ENCODE measurements at regions not wholly inside any gene's neighbourhood (a gene's known extent, or its start where the extent isn't known, plus 50 kb on each side); places are given as distances from the start of the nearest gene placed in this dataset.

DNA sequence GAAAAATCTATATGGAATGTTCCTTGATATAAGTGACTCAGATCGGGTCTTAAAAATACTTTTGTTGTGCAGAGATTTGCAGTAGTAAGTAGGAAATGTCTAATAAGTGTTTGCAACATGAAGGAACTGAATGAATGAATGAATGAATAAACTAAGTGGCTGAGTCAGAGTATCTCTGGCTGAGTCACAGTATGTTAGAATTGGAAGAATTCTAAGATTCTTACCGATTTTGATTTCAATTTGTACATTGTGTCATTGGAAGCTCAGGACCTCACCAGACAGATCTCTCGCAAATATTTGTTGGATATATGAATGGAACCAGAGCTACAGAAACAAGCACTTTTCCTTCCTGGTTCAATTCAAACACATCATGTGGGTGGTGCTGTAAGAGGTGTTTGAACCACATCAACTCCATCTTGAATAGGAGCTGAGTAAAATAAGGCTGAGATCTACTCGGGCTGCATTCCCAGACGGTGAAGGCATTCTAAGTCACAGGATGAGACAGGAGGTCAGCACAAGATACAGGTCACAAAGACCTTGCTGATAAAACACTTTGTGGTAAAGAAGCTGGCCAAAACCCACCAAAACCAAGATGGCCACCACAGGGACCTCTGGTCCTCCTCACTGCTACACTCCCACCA is 123.9 kb upstream of the FOXN3 start:
- Mint-ChIP-seq H3K4me1 (ENCODE audit: low read depth) (peaks cover 20% of the 10 kb centered on the region), H3K27ac (no peak overlapping the region), H3K27me3 (peaks cover 2% of the 10 kb centered on the region), H3K4me3 (ENCODE audit: low read depth) (no peak overlapping the region), H3K36me3 (ENCODE audit: insufficient read depth) (no peaks in the 10 kb centered on the region), H3K9me3 (ENCODE audit: low read depth) (no peaks in the 10 kb centered on the region)
- DNase-seq (ENCODE audit: low spot score, unreplicated experiment): no peak
- TF ChIP-seq, protein P1, sequence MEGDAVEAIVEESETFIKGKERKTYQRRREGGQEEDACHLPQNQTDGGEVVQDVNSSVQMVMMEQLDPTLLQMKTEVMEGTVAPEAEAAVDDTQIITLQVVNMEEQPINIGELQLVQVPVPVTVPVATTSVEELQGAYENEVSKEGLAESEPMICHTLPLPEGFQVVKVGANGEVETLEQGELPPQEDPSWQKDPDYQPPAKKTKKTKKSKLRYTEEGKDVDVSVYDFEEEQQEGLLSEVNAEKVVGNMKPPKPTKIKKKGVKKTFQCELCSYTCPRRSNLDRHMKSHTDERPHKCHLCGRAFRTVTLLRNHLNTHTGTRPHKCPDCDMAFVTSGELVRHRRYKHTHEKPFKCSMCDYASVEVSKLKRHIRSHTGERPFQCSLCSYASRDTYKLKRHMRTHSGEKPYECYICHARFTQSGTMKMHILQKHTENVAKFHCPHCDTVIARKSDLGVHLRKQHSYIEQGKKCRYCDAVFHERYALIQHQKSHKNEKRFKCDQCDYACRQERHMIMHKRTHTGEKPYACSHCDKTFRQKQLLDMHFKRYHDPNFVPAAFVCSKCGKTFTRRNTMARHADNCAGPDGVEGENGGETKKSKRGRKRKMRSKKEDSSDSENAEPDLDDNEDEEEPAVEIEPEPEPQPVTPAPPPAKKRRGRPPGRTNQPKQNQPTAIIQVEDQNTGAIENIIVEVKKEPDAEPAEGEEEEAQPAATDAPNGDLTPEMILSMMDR (IDR thresholded peaks at IDR 0.05; ENCODE audit: unreplicated experiment): no peak

DNA sequence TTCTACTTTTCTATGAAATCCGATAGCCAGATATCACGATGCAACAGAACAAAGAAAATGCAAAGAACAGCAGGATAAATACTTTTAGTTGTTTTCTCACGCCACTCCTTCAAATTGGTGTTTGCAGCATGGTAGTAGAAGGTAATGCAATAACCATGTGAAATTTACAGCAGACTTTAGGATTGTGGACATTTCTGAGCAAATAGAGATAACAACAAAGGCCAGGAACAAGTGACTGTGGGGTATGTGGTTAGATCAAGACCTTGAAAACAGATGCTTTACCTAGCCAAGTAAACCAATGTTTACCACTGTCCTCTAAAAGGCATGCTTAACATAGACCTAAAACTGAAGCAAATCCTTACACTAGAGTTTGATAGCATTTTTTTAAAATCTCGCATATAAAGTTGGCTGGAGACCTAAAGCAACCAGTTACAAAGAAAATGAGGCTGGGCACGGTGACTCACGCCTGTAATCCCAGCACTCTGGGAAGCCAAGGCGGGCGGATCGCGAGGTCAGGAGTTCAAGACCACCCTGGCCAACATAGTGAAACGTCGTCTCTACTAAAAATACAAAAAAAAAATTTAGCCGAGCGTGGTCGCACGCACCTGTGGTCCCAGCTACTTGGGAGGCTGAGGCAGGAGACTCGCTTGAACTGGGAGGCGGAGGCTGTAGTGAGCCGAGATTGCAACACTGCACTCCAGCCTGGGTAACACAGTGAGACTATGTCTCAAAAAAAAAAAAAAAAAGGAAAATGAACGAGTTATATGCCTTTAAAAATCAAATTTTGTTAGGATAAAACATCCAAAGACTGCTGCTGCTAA is 123.2 kb upstream of the FOXN3 start:
- no peak for DNase-seq (ENCODE audit: low spot score, unreplicated experiment)
- TF ChIP-seq, protein P1 (IDR thresholded peaks at IDR 0.05; ENCODE audit: unreplicated experiment): no peak
- H3K27me3 Mint-ChIP-seq: peaks cover 2% of the 10 kb centered on the region
- no peak overlapping the region for H3K4me3 Mint-ChIP-seq (ENCODE audit: low read depth)
- H3K36me3 Mint-ChIP-seq (ENCODE audit: insufficient read depth): no peaks in the 10 kb centered on the region
- H3K4me1 Mint-ChIP-seq (ENCODE audit: low read depth): peaks cover 22% of the 10 kb centered on the region
- H3K9me3 Mint-ChIP-seq (ENCODE audit: low read depth): no peaks in the 10 kb centered on the region
- H3K27ac Mint-ChIP-seq: peak overlapping the region; percentile 19

DNA sequence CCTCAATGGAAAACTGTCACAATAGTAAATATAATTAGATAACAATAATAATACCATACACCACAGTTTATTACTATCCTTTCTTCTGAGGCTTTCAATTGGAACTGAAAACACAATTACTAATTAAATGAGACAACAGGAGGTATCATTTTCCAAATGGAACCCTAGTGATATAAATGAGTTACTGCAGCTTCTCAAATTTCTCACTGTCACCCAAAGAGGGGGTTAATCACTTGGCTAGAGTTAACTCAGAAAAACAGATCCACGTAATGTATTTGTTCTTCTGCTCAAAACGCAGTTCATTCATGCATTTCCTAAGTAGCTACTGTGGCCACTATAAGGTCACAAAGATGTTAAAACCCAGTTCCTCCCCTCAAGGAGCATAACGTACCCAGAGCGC is 120.9 kb upstream of the FOXN3 start:
- Mint-ChIP-seq H3K36me3 (ENCODE audit: insufficient read depth) (no peaks in the 10 kb centered on the region), H3K27ac (no peak overlapping the region), H3K9me3 (ENCODE audit: low read depth) (no peaks in the 10 kb centered on the region), H3K4me3 (ENCODE audit: low read depth) (no peak overlapping the region), H3K4me1 (ENCODE audit: low read depth) (peaks cover 19% of the 10 kb centered on the region), H3K27me3 (no peaks in the 10 kb centered on the region)
- DNase-seq (ENCODE audit: low spot score, unreplicated experiment): no peak
- TF ChIP-seq, protein P1 (IDR thresholded peaks at IDR 0.05; ENCODE audit: unreplicated experiment): peak; percentile 18

DNA sequence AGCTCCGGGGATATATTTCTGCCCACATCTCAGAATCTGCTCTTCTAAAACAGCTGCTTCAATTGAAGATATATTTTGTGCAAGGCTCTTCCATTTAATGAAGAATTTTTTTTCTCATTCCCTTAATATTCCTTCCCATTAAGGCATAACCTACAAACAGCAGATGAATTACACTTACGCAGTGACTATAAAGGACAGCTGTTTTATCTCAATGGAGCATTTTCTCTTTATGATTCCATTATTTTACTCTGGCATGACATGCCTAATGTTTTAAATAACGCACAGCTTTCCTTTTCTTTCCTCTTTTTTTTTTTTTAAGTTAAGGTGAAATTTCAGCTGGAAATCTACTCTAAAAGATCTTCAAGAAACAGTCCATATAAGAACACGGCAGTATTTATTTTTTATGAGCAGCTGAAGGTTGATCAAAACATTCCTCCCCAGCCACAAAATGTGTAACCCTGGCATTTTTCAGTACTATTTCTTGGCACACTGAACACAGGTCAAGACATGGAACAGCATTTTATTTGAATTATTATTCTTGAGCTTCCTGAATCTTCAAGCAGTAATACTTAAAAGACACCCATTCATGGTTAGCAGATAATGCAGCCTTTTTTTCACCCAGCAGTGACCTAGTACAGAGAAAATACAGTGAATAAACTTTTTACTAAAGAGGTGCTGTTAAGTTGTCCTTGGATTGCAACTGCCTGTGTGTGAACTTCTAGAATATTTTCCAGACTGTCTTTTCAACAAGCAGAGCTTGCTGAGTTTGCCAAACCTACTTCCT is 118.1 kb upstream of the FOXN3 start:
- H3K4me3 Mint-ChIP-seq (ENCODE audit: low read depth): no peak overlapping the region
- H3K36me3 Mint-ChIP-seq (ENCODE audit: insufficient read depth): peaks cover 1% of the 10 kb centered on the region
- H3K4me1 Mint-ChIP-seq (ENCODE audit: low read depth): peaks cover 10% of the 10 kb centered on the region
- H3K9me3 Mint-ChIP-seq (ENCODE audit: low read depth): peaks cover 2% of the 10 kb centered on the region
- H3K27ac Mint-ChIP-seq: no peak overlapping the region
- DNase-seq (ENCODE audit: low spot score, unreplicated experiment): no peak
- TF ChIP-seq, protein P1 (IDR thresholded peaks at IDR 0.05; ENCODE audit: unreplicated experiment): no peak
- no peaks in the 10 kb centered on the region for H3K27me3 Mint-ChIP-seq

DNA sequence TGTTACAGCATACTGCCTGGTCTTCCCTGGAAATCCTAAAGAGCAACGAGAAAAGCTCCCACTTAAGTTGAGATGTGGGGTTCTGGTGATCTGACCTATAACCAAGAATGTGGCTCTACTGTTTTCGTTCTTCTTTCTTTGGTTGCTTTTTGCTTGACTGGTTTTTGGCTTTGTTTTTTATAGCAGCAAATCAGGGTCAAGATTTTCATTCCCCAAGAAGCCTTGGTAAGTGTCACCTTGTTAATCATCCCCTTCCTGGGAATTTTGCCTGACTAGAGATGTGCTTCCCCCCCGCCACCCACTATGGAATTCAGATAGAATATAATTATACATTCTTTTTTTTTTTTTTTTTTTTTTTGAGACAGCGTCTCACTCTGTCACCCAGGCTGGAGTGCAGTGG is 116.7 kb upstream of the FOXN3 start:
- Mint-ChIP-seq H3K36me3 (ENCODE audit: insufficient read depth) (peaks cover 1% of the 10 kb centered on the region), H3K4me3 (ENCODE audit: low read depth) (no peak overlapping the region), H3K27ac (no peak overlapping the region), H3K4me1 (ENCODE audit: low read depth) (peaks cover 3% of the 10 kb centered on the region), H3K9me3 (ENCODE audit: low read depth) (peaks cover 3% of the 10 kb centered on the region), H3K27me3 (no peaks in the 10 kb centered on the region)
- no peak for DNase-seq (ENCODE audit: low spot score, unreplicated experiment)
- TF ChIP-seq, protein P1 (IDR thresholded peaks at IDR 0.05; ENCODE audit: unreplicated experiment): no peak
